ENCODE measurements at regions not wholly inside any gene's neighbourhood (a gene's known extent, or its start where the extent isn't known, plus 50 kb on each side); places are given as distances from the start of the nearest gene placed in this dataset.

DNA sequence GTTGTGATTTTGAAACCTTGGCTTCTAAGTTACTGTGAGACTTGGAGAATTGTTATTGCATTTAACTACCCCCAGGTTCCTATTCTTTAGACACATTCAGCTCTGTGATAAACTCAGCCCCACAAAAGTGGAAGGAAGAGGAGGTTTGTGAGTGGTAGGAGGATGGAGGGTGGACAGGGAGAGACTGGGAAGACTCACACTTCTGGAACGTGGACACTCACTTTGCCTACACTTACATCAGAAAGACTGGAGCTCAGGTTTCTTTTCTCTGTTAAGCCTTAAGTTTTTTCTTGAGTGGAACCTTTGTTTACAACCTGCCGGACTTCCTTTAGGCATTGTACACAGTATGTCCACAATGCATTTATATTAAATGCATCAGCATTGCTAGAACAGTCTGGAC, 99.0 kb downstream of the AREG start:
- Histone ChIP-seq H3K4me3 (no peak overlapping the region), H3K27me3 (no peaks in the 10 kb centered on the region), H3K36me3 (no peaks in the 10 kb centered on the region), H3K4me1 (peaks cover 0 to 29% (median 4%) of the 10 kb centered on the region in 3 donors), H3K27ac (peak overlapping the region; percentile 28 to 61 (median 43)), H3K9me3 (no peaks in the 10 kb centered on the region)
- ATAC-seq: no peak
- 0 to 37% methylated on average over 1 to 2 of the region's 2 CpGs for WGBS, 2 donors (ENCODE audit: low coverage in 1 of 2)
- TF ChIP-seq, protein P1, sequence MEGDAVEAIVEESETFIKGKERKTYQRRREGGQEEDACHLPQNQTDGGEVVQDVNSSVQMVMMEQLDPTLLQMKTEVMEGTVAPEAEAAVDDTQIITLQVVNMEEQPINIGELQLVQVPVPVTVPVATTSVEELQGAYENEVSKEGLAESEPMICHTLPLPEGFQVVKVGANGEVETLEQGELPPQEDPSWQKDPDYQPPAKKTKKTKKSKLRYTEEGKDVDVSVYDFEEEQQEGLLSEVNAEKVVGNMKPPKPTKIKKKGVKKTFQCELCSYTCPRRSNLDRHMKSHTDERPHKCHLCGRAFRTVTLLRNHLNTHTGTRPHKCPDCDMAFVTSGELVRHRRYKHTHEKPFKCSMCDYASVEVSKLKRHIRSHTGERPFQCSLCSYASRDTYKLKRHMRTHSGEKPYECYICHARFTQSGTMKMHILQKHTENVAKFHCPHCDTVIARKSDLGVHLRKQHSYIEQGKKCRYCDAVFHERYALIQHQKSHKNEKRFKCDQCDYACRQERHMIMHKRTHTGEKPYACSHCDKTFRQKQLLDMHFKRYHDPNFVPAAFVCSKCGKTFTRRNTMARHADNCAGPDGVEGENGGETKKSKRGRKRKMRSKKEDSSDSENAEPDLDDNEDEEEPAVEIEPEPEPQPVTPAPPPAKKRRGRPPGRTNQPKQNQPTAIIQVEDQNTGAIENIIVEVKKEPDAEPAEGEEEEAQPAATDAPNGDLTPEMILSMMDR (IDR thresholded peaks at IDR 0.05): no peak
- TF ChIP-seq POLR2A (IDR thresholded peaks at IDR 0.05): no peak
- TF ChIP-seq POLR2AphosphoS5 (IDR thresholded peaks at IDR 0.05): no peak
- no peak for TF ChIP-seq EP300 (IDR thresholded peaks at IDR 0.05)

DNA sequence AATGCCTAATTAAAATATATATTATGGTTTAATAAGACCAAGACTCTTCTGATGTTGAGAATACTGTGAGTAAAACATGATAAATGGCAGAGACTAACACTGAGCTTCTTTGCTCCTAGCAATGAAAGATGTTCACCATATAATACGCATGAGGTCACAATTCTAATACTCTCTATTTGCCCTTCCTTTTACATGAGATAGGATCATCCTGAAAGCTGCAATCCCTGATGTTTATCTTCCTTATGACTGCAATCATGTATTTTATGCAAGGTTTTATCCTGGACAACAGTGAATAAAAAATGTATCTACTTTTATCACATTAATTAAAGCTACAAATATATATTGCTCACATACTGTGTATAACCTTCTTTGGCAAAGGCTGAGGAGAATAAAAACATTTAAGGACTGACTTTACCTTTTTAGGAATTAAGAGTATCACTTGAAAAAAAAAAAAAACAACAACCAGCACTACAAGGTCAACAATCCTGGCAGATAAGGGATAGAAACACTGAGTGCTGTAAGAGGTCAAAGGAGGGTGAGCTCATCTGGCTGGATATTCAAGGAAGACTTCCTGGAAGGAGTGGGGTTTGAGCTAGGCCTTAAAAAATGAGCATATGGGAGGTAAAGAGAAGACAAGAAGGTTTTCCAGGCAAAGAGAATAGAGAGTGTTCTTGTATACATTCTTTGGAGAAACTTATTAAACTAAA, 99.9 kb downstream of the AREG start:
- 83 to 100% methylated on average over 1 of the region's 1 CpG for WGBS, 2 donors (ENCODE audit: low coverage in 1 of 2)
- no peak for ATAC-seq
- H3K27me3 ChIP-seq: no peaks in the 10 kb centered on the region
- no peaks in the 10 kb centered on the region for H3K36me3 ChIP-seq
- peaks cover 0 to 29% (median 4%) of the 10 kb centered on the region in 3 donors for H3K4me1 ChIP-seq
- TF ChIP-seq, protein P1 (IDR thresholded peaks at IDR 0.05): no peak
- TF ChIP-seq POLR2AphosphoS5 (IDR thresholded peaks at IDR 0.05) (no peak), POLR2A (IDR thresholded peaks at IDR 0.05) (no peak)
- no peak overlapping the region for H3K4me3 ChIP-seq
- no peaks in the 10 kb centered on the region for H3K9me3 ChIP-seq
- H3K27ac ChIP-seq: peak overlapping the region in 2 of 4 donors; percentile 3 to 48

DNA sequence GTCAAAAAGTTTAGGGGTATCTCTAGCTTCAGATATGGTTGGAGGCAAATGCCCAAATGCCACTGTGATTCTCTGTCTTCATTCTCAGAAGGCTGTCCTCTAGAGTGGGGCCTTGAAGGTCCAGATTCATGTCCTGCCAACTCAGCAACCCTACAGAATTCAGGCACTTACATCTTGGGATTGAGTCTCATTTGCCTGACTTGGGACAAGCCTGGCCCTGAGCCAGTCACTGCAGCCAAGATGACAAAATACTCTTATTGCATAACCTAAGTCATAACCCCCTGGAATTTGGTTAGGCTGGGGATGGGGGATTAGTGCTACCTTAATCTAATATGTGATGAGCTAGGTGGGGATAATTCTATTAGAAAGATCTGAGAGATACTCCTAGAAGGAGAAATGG, 100.5 kb downstream of the AREG start:
- no peaks in the 10 kb centered on the region for H3K36me3 ChIP-seq
- TF ChIP-seq, protein P1 (IDR thresholded peaks at IDR 0.05): no peak
- no peak for TF ChIP-seq POLR2AphosphoS5 (IDR thresholded peaks at IDR 0.05)
- TF ChIP-seq POLR2A (IDR thresholded peaks at IDR 0.05): no peak
- TF ChIP-seq EP300 (IDR thresholded peaks at IDR 0.05): no peak
- no peaks in the 10 kb centered on the region for H3K9me3 ChIP-seq
- no peaks in the 10 kb centered on the region for H3K27me3 ChIP-seq
- no peak overlapping the region for H3K4me3 ChIP-seq
- no peak for ATAC-seq
- peak overlapping the region in 1 of 4 donors; percentile 3 for H3K27ac ChIP-seq
- H3K4me1 ChIP-seq: peaks cover 0 to 29% (median 4%) of the 10 kb centered on the region in 3 donors

DNA sequence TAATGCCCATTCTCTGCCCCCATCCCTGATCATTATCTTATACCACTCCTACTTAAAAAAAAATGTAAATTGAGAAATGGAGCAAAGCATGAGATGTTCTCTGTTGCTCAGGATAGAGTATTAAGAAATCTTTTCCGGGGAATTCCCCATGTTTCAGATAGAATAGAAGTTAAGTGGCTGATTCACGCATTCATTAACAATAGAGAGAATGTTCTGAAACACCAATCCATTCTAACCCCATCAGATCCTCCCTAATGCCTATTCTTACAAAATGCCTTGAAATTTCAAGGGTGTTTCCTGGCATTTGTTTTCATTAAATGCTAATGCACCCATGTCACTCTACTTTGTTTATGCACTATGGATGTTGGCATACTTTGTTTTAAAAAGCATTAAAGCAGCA, 101.1 kb downstream of the AREG start:
- ATAC-seq: no peak
- 61 to 91% methylated on average over 2 of the region's 2 CpGs for WGBS, 2 donors (ENCODE audit: low coverage in 1 of 2)

DNA sequence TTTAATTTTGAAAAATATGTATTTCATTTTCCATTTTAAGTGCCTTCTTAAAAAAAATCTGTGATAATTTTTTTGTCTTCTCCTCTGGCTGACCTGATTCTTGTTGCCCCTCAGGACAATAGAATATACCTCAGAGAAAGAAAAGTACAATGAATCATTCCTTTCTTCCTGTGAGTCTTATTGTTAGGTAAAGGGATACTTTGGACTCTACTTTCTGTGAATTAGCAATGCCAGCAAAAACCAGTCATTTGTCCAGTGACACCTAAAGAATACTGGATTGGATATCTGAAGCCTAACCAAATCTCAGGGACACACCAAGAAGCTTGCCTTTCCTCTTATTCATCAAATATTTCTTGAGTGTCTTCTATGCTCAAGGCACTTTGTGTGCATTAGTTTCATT, 102.1 kb downstream of the AREG start:
- no peaks in the 10 kb centered on the region for H3K27me3 ChIP-seq
- TF ChIP-seq EP300 (IDR thresholded peaks at IDR 0.05): no peak
- TF ChIP-seq POLR2AphosphoS5 (IDR thresholded peaks at IDR 0.05): no peak
- TF ChIP-seq, protein P1 (IDR thresholded peaks at IDR 0.05): no peak
- no peak for TF ChIP-seq POLR2A (IDR thresholded peaks at IDR 0.05)
- no peak overlapping the region for H3K4me3 ChIP-seq
- H3K27ac ChIP-seq: no peak overlapping the region
- H3K36me3 ChIP-seq: no peaks in the 10 kb centered on the region
- H3K9me3 ChIP-seq: no peaks in the 10 kb centered on the region
- H3K4me1 ChIP-seq: peaks cover 0 to 21% (median 4%) of the 10 kb centered on the region in 3 donors
- no peak for ATAC-seq

More for the DNA sequence above, 101.1 kb downstream of the AREG start:
- no peak overlapping the region for H3K4me3 ChIP-seq
- no peaks in the 10 kb centered on the region for H3K9me3 ChIP-seq
- H3K27me3 ChIP-seq: no peaks in the 10 kb centered on the region
- no peaks in the 10 kb centered on the region for H3K36me3 ChIP-seq
- TF ChIP-seq, protein P1 (IDR thresholded peaks at IDR 0.05): no peak
- TF ChIP-seq POLR2A (IDR thresholded peaks at IDR 0.05): no peak
- no peak for TF ChIP-seq EP300 (IDR thresholded peaks at IDR 0.05)
- no peak for TF ChIP-seq POLR2AphosphoS5 (IDR thresholded peaks at IDR 0.05)
- no peak overlapping the region for H3K27ac ChIP-seq
- H3K4me1 ChIP-seq: peaks cover 0 to 29% (median 4%) of the 10 kb centered on the region in 3 donors

All from gastroesophageal sphincter (tissue), 4 donors.